ENCODE measurements at regions not wholly inside any gene's neighbourhood (a gene's known extent, or its start where the extent isn't known, plus 50 kb on each side); places are given as distances from the start of the nearest gene placed in this dataset.

DNA sequence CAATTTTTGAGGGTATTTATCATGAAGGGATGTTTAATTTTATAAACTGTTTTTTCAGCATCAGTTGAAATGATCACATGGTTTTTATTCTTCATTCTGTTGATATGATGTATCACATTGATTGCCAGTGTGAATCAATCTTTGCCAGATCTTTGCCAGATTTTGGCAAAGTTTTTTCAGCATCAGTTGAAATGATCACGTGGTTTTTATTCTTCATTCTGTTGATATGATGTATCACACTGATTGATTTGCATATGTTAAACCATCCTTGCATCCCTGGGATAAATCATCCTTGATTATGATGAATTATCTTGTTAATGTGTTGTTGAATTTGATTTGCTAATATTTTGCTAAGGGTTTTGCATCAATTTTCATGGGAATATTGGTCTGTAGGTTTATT is 140.9 kb upstream of the TAS2R1 start:
- WGBS, 2 experiments (ENCODE audit: extremely low coverage in 1 of 2, insufficient coverage in 1 of 2, insufficient read length in 1 of 2, insufficient replicate concordance in 2 of 2, low coverage in 1 of 2, low lambda C conversion rate in 2 of 2, missing lambda C conversion rate in 1 of 2): 81% methylated on average over 1 of the region's 1 CpG; no CpG with 5 or more reads in 1 of the 2 experiments
- H3K79me1 ChIP-seq (ENCODE audit: low read depth, low read length): no peaks in the 10 kb centered on the region
- no peak for FAIRE-seq
- TF ChIP-seq TCF12 (IDR thresholded peaks at IDR 0.05; ENCODE audit: low read depth, low read length) (no peak), MAFK (IDR thresholded peaks at IDR 0.05; ENCODE audit: low read depth, low read length) (no peak), GABPA (IDR thresholded peaks at IDR 0.05; ENCODE audit: borderline replicate concordance, insufficient read depth, low read length) (no peak), FOSL1 (IDR thresholded peaks at IDR 0.05; ENCODE audit: insufficient read depth, low read depth, low read length) (no peak), EZH2 (IDR thresholded peaks at IDR 0.05; ENCODE audit: low read depth, low read length, severe bottlenecking) (no peak), BRCA1 (IDR thresholded peaks at IDR 0.05; ENCODE audit: low read depth, low read length) (no peak), GTF2F1 (IDR thresholded peaks at IDR 0.05; ENCODE audit: borderline replicate concordance, low read depth, low read length) (no peak), SP2 (IDR thresholded peaks at IDR 0.05; ENCODE audit: low read length) (no peak), SIX5 (IDR thresholded peaks at IDR 0.05; ENCODE audit: low read depth, low read length) (no peak), YY1 (IDR thresholded peaks at IDR 0.05; ENCODE audit: low read depth, low read length) (no peak), TAF1 (IDR thresholded peaks at IDR 0.05; ENCODE audit: low read depth, low read length) (no peak), SIN3A (conservative IDR thresholded peaks at IDR 0.05 in 1 of 2, IDR thresholded peaks at IDR 0.05 in 1 of 2; ENCODE audit: low read depth in 1 of 2, low read length in 2 of 2) (no peak), EP300 (IDR thresholded peaks at IDR 0.05; ENCODE audit: borderline replicate concordance in 1 of 2, low read depth in 2 of 2, low read length in 2 of 2) (no peak), POLR2AphosphoS5 (IDR thresholded peaks at IDR 0.05; ENCODE audit: low read depth, low read length) (no peak), TBP (IDR thresholded peaks at IDR 0.05; ENCODE audit: low read depth, low read length) (no peak), RAD21 (IDR thresholded peaks at IDR 0.05 in 1 of 2, conservative IDR thresholded peaks at IDR 0.05 in 1 of 2; ENCODE audit: low read depth in 2 of 2, low read length in 2 of 2) (no peak)

More for the DNA sequence above, 140.9 kb upstream of the TAS2R1 start:
- Histone ChIP-seq H3K14ac (ENCODE audit: insufficient read length) (no peak overlapping the region), H3K27me3 (replicated peaks in 1 of 4; ENCODE audit: control insufficient read depth in 3 of 4, extremely low read depth in 1 of 4, insufficient read depth in 3 of 4, low read length in 3 of 4) (no peaks in the 10 kb centered on the region), H3K4me1 (replicated peaks in 1 of 4; ENCODE audit: control insufficient read depth in 3 of 4, insufficient read depth in 4 of 4, low read length in 3 of 4) (no peaks in the 10 kb centered on the region), H2BK5ac (ENCODE audit: low read depth, low read length) (no peak overlapping the region), H3K18ac (ENCODE audit: extremely low read depth, low read length) (no peak overlapping the region), H2BK15ac (ENCODE audit: low read length) (no peak overlapping the region), H2AFZ (ENCODE audit: low read length) (no peak overlapping the region), H4K91ac (replicated peaks; ENCODE audit: insufficient read length, low read length) (no peak overlapping the region), H3K9me3 (ENCODE audit: insufficient read depth in 2 of 2, low read depth in 1 of 2, low read length in 1 of 2) (no peaks in the 10 kb centered on the region), H3K4me3 (ENCODE audit: extremely low read depth in 1 of 4, insufficient read depth in 2 of 4, low read depth in 3 of 4, low read length in 4 of 4) (no peak overlapping the region), H3K27ac (ENCODE audit: low read depth, low read length) (no peak overlapping the region), H3K4me2 (ENCODE audit: insufficient read depth in 1 of 2, low read depth in 2 of 2, low read length in 2 of 2) (no peak overlapping the region), H3K4ac (replicated peaks; ENCODE audit: insufficient read length, low read depth, low read length) (no peak overlapping the region), H3K9ac (replicated peaks in 1 of 4; ENCODE audit: extremely low read depth in 1 of 4, low read depth in 3 of 4, low read length in 3 of 4) (no peak overlapping the region), H2BK12ac (ENCODE audit: low read depth, low read length) (no peak overlapping the region), H3K56ac (replicated peaks; ENCODE audit: insufficient read length, low read depth, low read length) (no peak overlapping the region), H2BK20ac (ENCODE audit: low read length) (no peak overlapping the region), H4K8ac (ENCODE audit: extremely low read depth, insufficient read depth, low read length) (no peak overlapping the region), H3K23ac (ENCODE audit: insufficient read length) (no peak overlapping the region), H4K5ac (ENCODE audit: insufficient read length, low read depth, low read length) (no peak overlapping the region), H2AK5ac (ENCODE audit: low read depth, low read length) (no peak overlapping the region), H3K36me3 (ENCODE audit: control insufficient read depth in 2 of 4, insufficient read depth in 4 of 4, low read length in 3 of 4) (no peaks in the 10 kb centered on the region), H3K23me2 (ENCODE audit: low read depth, low read length) (no peaks in the 10 kb centered on the region), H4K20me1 (replicated peaks in 1 of 2; ENCODE audit: control insufficient read depth in 1 of 2, insufficient read depth in 2 of 2, low read length in 2 of 2) (no peaks in the 10 kb centered on the region), H3K79me2 (ENCODE audit: control insufficient read depth in 1 of 2, insufficient read depth in 2 of 2, low read length in 2 of 2) (no peaks in the 10 kb centered on the region), H2BK120ac (replicated peaks; ENCODE audit: low read depth, low read length) (no peak overlapping the region)
- no peak for DNase-seq (ENCODE audit: low read depth in 1 of 2, low spot score in 2 of 2)
- CTCF ChIA-PET (ENCODE audit: partially characterized antibody): no interaction called here
- POLR2A ChIA-PET (ENCODE audit: partially characterized antibody): no interaction called here
